K562 (cell line): ENCODE measurements at regions not wholly inside any gene's neighbourhood (a gene's known extent, or its start where the extent isn't known, plus 50 kb on each side); places are given as distances from the start of the nearest gene placed in this dataset.

ENCODE experiments used
- EP300 ChIP-seq: IDR thresholded peaks from 2 replicates; pipeline ENCODE4 v1.6.1; 2012; ENCODE audit warnings: low read length, improper control_type of control experiment
- EZH2 ChIP-seq: IDR thresholded peaks from 2 replicates; pipeline ENCODE4 v1.6.1; 2012; ENCODE audit warnings: low read depth, mild to moderate bottlenecking, inconsistent platforms, low read length, borderline replicate concordance
- FOXK2 ChIP-seq, 2 experiments: fragments of 450-650 bp; IDR thresholded peaks in 1 of 2; conservative IDR thresholded peaks in 1 of 2; 2 replicates each; pipeline ENCODE4 v1.6.1; 2016; ENCODE audit warnings: low read depth in 2 of 2, mild to moderate bottlenecking in 1 of 2
- MEF2D ChIP-seq: conservative IDR thresholded peaks from 2 replicates; pipeline ENCODE4 v1.6.1; 2016; ENCODE audit warnings: low read depth, missing genetic modification characterization, missing compliant biosample characterization
- MYBL2 ChIP-seq, 2 experiments: fragments of 450-650 bp in 1 of 2; sonication (generic) in 1 of 2; formaldehyde crosslinking in 1 of 2; IDR thresholded peaks; 2 replicates each; pipeline versions ENCODE4 v1.6.1 to v1.8.1; 2017 to 2022; ENCODE audit warnings: borderline replicate concordance in 1 of 2, inconsistent platforms in 1 of 2, low read depth in 1 of 2, mild to moderate bottlenecking in 1 of 2, missing genetic modification reagents in 1 of 2, moderate library complexity in 1 of 2
- TF ChIP-seq, protein P1 (sequence below), 3 experiments: IDR thresholded peaks in 2 of 3; conservative IDR thresholded peaks in 1 of 3; 2 replicates each; pipeline ENCODE4 v1.5.1; 2011 to 2012; ENCODE audit warnings: low read length in 3 of 3, mild to moderate bottlenecking in 3 of 3, control low read depth in 2 of 3, improper control_type of control experiment in 1 of 3, inconsistent platforms in 1 of 3, low read depth in 1 of 3, mixed read lengths in 1 of 3, moderate library complexity in 1 of 3; ENCODE audit not compliant: insufficient read depth in 2 of 3
- TF ChIP-seq, protein P2 (sequence below): sonication (generic); formaldehyde crosslinking; IDR thresholded peaks from 2 replicates; pipeline ENCODE4 v1.8.0; 2022; ENCODE audit warnings: missing genetic modification reagents, mild to moderate bottlenecking, borderline replicate concordance

DNA sequence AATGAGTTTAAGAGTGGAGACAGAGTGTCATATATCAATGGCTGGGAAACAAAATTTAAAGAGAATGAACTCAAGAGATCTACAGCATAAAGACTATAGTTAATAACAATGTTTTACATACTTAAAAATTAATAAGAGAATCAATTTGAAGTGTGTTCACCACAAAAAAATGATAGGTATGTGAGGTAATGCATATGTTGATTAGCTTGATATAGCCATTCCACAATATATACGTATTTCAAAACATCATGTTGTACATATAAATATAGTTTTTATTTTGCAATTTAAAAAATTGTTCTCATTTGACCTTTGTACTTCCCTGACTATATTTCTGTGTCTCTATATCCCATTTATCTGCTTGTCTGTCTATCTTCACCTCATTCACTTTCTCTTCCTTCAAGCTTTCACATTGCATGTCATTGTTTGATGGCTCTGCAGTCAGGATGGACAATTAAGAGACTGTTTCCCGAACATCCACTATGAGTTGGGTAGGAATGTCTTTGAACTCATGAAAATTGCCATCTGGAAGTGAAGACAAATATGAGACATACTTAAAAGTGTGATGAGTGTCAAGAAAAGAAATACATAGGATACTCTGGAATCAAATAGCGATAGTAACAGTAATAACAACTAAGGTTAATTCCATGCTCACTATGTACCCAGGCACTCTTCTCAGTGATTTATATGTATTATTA is 359.9 kb upstream of the ACTBL2 start:
- TF ChIP-seq FOXK2 (conservative IDR thresholded peaks at IDR 0.05 in 1 of 2, IDR thresholded peaks at IDR 0.05 in 1 of 2; ENCODE audit: low read depth in 2 of 2) (no peak), MEF2D (tag) (no peak), EP300 (no peak), EZH2 (no peak), MYBL2 (IDR thresholded peaks at IDR 0.05; ENCODE audit: low read depth) (no peak), MYBL2 (CRISPR knock-in tag; IDR thresholded peaks at IDR 0.05; ENCODE audit: borderline replicate concordance) (no peak)
- TF ChIP-seq, protein P1, sequence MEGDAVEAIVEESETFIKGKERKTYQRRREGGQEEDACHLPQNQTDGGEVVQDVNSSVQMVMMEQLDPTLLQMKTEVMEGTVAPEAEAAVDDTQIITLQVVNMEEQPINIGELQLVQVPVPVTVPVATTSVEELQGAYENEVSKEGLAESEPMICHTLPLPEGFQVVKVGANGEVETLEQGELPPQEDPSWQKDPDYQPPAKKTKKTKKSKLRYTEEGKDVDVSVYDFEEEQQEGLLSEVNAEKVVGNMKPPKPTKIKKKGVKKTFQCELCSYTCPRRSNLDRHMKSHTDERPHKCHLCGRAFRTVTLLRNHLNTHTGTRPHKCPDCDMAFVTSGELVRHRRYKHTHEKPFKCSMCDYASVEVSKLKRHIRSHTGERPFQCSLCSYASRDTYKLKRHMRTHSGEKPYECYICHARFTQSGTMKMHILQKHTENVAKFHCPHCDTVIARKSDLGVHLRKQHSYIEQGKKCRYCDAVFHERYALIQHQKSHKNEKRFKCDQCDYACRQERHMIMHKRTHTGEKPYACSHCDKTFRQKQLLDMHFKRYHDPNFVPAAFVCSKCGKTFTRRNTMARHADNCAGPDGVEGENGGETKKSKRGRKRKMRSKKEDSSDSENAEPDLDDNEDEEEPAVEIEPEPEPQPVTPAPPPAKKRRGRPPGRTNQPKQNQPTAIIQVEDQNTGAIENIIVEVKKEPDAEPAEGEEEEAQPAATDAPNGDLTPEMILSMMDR (IDR thresholded peaks at IDR 0.05 in 2 of 3, conservative IDR thresholded peaks at IDR 0.05 in 1 of 3; ENCODE audit: insufficient read depth in 2 of 3, low read depth in 1 of 3, low read length in 3 of 3) = no peak
- TF ChIP-seq, protein P2, sequence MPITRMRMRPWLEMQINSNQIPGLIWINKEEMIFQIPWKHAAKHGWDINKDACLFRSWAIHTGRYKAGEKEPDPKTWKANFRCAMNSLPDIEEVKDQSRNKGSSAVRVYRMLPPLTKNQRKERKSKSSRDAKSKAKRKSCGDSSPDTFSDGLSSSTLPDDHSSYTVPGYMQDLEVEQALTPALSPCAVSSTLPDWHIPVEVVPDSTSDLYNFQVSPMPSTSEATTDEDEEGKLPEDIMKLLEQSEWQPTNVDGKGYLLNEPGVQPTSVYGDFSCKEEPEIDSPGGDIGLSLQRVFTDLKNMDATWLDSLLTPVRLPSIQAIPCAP (CRISPR knock-in tag) = no peak
